ENCODE measurements at regions not wholly inside any gene's neighbourhood (a gene's known extent, or its start where the extent isn't known, plus 50 kb on each side); places are given as distances from the start of the nearest gene placed in this dataset.

- TF ChIP-seq ZFX (IDR thresholded peaks at IDR 0.05) (no peak), CTCF (conservative IDR thresholded peaks at IDR 0.05) (no peak)
- H3K27ac ChIP-seq = no peak overlapping the region
Measured at GRCh38 chr10:55233505-55233904, 432.5 kb upstream of the PCDH15 start.

- no peak overlapping the region for H3K27ac ChIP-seq
Measured at GRCh38 chr10:55233090-55233489, 432.1 kb upstream of the PCDH15 start.

GRCh38 chr10:55232553-55232952 lies 431.5 kb upstream of the PCDH15 start:
- no peak for TF ChIP-seq ZFX (IDR thresholded peaks at IDR 0.05)
- no peak for TF ChIP-seq CTCF (conservative IDR thresholded peaks at IDR 0.05)
- no peak overlapping the region for H3K27ac ChIP-seq

More at GRCh38 chr10:55233090-55233489, 432.1 kb upstream of the PCDH15 start:
- no peak for TF ChIP-seq CTCF (conservative IDR thresholded peaks at IDR 0.05)
- TF ChIP-seq ZFX (IDR thresholded peaks at IDR 0.05) = no peak

GRCh38 chr10:55227967-55228366 lies 426.9 kb upstream of the PCDH15 start:
- H3K27ac ChIP-seq = no peak overlapping the region
- TF ChIP-seq CTCF (conservative IDR thresholded peaks at IDR 0.05) (no peak), ZFX (IDR thresholded peaks at IDR 0.05) (no peak)

- TF ChIP-seq CTCF (conservative IDR thresholded peaks at IDR 0.05) = no peak
- no peak for TF ChIP-seq ZFX (IDR thresholded peaks at IDR 0.05)
- H3K27ac ChIP-seq = no peak overlapping the region
Measured at GRCh38 chr10:55224007-55224781, 423.2 kb upstream of the PCDH15 start.

- no peak overlapping the region for H3K27ac ChIP-seq
- TF ChIP-seq ZFX (IDR thresholded peaks at IDR 0.05) = no peak
- TF ChIP-seq CTCF (conservative IDR thresholded peaks at IDR 0.05) = no peak
Measured at GRCh38 chr10:55223352-55223751, 422.3 kb upstream of the PCDH15 start.

GRCh38 chr10:55220975-55221374 lies 419.9 kb upstream of the PCDH15 start:
- no peak overlapping the region for H3K27ac ChIP-seq
- TF ChIP-seq ZFX (IDR thresholded peaks at IDR 0.05) (no peak), CTCF (conservative IDR thresholded peaks at IDR 0.05) (no peak)

Data from C4-2B (cell line).